Breast epithelium (tissue), 3 donors: ENCODE measurements at regions not wholly inside any gene's neighbourhood (a gene's known extent, or its start where the extent isn't known, plus 50 kb on each side); places are given as distances from the start of the nearest gene placed in this dataset.

Experiments
- POLR2A ChIP-seq: fragments of 450-650 bp; IDR thresholded peaks from one replicate; pipeline ENCODE4 v1.6.1; 2016; ENCODE audit warnings: antibody characterized with exemption, mild to moderate bottlenecking, moderate library complexity
- TF ChIP-seq, protein P1 (sequence below), 3 donors: fragments of 450-650 bp; IDR thresholded peaks; one replicate each; pipeline ENCODE4 v1.5.1; 2016 to 2017; ENCODE audit warnings: antibody characterized with exemption in 3 of 3, mild to moderate bottlenecking in 3 of 3, moderate library complexity in 3 of 3

DNA sequence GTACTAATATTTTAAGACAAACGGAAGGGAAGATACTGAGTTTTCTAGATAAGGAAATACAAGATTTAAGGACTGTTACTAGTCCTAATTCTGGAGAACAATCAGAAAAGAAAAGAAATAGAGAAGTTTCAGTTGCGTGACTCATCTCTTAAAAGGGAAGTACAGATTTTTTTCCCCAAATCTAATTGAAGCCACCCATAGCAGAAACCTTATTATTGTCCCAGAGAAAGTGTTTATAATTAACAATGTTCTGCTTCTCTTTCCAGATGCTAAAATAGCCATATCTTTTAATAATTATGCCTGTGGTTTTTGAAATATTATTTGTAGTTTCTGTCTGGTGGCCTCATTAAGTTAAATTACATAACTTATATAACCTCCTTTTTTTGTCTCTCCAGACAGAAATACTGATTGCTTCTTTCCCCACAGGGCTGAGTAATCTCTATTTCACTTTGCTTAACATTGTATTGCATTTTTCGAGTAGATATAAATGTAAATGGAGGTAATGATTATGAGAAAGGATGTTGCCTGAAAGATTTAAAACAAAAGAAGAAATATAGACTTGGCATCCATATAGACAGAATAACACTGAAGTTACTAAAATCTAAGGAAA lies 240.7 kb upstream of the MBL2 start:
- TF ChIP-seq, protein P1, sequence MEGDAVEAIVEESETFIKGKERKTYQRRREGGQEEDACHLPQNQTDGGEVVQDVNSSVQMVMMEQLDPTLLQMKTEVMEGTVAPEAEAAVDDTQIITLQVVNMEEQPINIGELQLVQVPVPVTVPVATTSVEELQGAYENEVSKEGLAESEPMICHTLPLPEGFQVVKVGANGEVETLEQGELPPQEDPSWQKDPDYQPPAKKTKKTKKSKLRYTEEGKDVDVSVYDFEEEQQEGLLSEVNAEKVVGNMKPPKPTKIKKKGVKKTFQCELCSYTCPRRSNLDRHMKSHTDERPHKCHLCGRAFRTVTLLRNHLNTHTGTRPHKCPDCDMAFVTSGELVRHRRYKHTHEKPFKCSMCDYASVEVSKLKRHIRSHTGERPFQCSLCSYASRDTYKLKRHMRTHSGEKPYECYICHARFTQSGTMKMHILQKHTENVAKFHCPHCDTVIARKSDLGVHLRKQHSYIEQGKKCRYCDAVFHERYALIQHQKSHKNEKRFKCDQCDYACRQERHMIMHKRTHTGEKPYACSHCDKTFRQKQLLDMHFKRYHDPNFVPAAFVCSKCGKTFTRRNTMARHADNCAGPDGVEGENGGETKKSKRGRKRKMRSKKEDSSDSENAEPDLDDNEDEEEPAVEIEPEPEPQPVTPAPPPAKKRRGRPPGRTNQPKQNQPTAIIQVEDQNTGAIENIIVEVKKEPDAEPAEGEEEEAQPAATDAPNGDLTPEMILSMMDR (IDR thresholded peaks at IDR 0.05), result no peak
- no peak for TF ChIP-seq POLR2A
